HepG2 (cell line): ENCODE measurements at regions not wholly inside any gene's neighbourhood (a gene's known extent, or its start where the extent isn't known, plus 50 kb on each side); places are given as distances from the start of the nearest gene placed in this dataset.

Experiments
- ATAC-seq: fragments of 200-7000 bp; cut with Tn5 transposase; 3 replicates; pipeline ENCODE4 v1.9.1; 2020; ENCODE audit warnings: mild to moderate bottlenecking, moderate library complexity
- BruUV-seq: library from RNA; stranded (reverse); fragments of 400-500 nt; replicated peaks from 2 replicates; lab custom pipeline; 2021; lab: Mats Ljungman, UMichigan
- CTCF ChIA-PET: fragments of 300-600 bp; formaldehyde crosslinking; extraction: SDS; loops from one replicate; lab custom pipeline; 2021; ENCODE audit warnings: low total read pairs, inconsistent platforms, low intra/inter-chr PET ratio; lab: Yijun Ruan, JAX
- POLR2A ChIA-PET: fragments of 350-600 bp; sonication (Branson Sonifier 250); formaldehyde crosslinking; loops from one replicate; lab custom pipeline; 2020; ENCODE audit warnings: antibody characterized with exemption, inconsistent platforms; lab: Yijun Ruan, JAX
- DNase-seq: peaks from one replicate; pipeline ENCODE4 v3.0.0-alpha.2; 2015; ENCODE audit warnings: low spot score
- FAIRE-seq: peaks from 3 replicates; lab custom pipeline; 2011; peaks lifted over from hg19 to GRCh38; lab: Jason Lieb, UNC
- H2AFZ ChIP-seq: one replicate; pipeline ENCODE4 v1.6.1; 2011; ENCODE audit warnings: low read length, inconsistent platforms
- H3K27ac ChIP-seq: fragments of 300-600 bp; 3 replicates; pipeline ENCODE4 v1.8.0; 2011; ENCODE audit warnings: mixed run types, mild to moderate bottlenecking, mixed read lengths, low read length, inconsistent platforms; ENCODE audit not compliant: insufficient read depth; ENCODE audit errors: extremely low read length
- H3K27me3 ChIP-seq, 2 experiments: fragments of 200-600 bp in 1 of 2; 2 replicates in 1 of 2; 3 replicates in 1 of 2; pipeline versions ENCODE4 v1.6.0 to v1.8.0; 2011; ENCODE audit warnings: low read length in 2 of 2, mild to moderate bottlenecking in 2 of 2, moderate library complexity in 2 of 2, inconsistent platforms in 1 of 2; ENCODE audit not compliant: insufficient read depth in 2 of 2, control insufficient read depth in 1 of 2
- H3K36me3 ChIP-seq, 2 experiments: fragments of 200-600 bp in 1 of 2; replicated peaks in 1 of 2; 2 replicates in 1 of 2; 3 replicates in 1 of 2; pipeline versions ENCODE4 v1.5.1 to v1.8.0; 2011; ENCODE audit warnings: low read length in 2 of 2, inconsistent platforms in 1 of 2; ENCODE audit not compliant: insufficient read depth in 2 of 2, control insufficient read depth in 1 of 2
- H3K4me1 ChIP-seq: 2 replicates; pipeline ENCODE4 v1.5.1; 2012; ENCODE audit warnings: low read length, inconsistent platforms; ENCODE audit not compliant: insufficient read depth
- H3K4me2 ChIP-seq: 2 replicates; pipeline ENCODE4 v1.6.0; 2011; ENCODE audit warnings: low read depth, low read length, inconsistent platforms
- H3K4me3 ChIP-seq, 3 experiments: fragments of 200-600 bp in 1 of 3; sonication (generic), shearing (Covaris generic) in 1 of 3; replicated peaks in 1 of 3; 2 replicates each; pipeline ENCODE4 v1.5.1; 2011 to 2016; ENCODE audit warnings: low read length in 3 of 3, inconsistent platforms in 2 of 3, low read depth in 2 of 3, mild to moderate bottlenecking in 2 of 3, control low read depth in 1 of 3, mixed read lengths in 1 of 3; ENCODE audit not compliant: insufficient read depth in 1 of 3
- H3K79me2 ChIP-seq: one replicate; pipeline ENCODE4 v1.6.1; 2011; ENCODE audit warnings: low read length, inconsistent platforms; ENCODE audit not compliant: insufficient read depth
- H3K9ac ChIP-seq: 2 replicates; pipeline ENCODE4 v1.6.0; 2011; ENCODE audit warnings: mild to moderate bottlenecking, low read depth, low read length, inconsistent platforms; ENCODE audit not compliant: insufficient read depth
- H3K9me3 ChIP-seq: 2 replicates; pipeline ENCODE4 v1.5.1; 2012; ENCODE audit warnings: mild to moderate bottlenecking, low read length
- H4K20me1 ChIP-seq: 2 replicates; pipeline ENCODE4 v1.6.0; 2011; ENCODE audit warnings: inconsistent platforms, mild to moderate bottlenecking, low read length, moderate library complexity; ENCODE audit not compliant: insufficient read depth
- ARNTL ChIP-seq: sonication (generic); formaldehyde crosslinking; IDR thresholded peaks from 2 replicates; pipeline ENCODE4 v1.4.0; 2020; ENCODE audit warnings: mild to moderate bottlenecking, missing genetic modification reagents
- GPN1 ChIP-seq: sonication (generic); formaldehyde crosslinking; IDR thresholded peaks from 2 replicates; pipeline ENCODE4 v1.5.1; 2020; ENCODE audit warnings: missing genetic modification reagents, borderline replicate concordance
- HNF1A ChIP-seq, 2 experiments: sonication (generic) in 1 of 2; formaldehyde crosslinking in 1 of 2; IDR thresholded peaks; 2 replicates each; pipeline versions ENCODE4 v1.4.0 to v1.6.1; 2016 to 2020; ENCODE audit warnings: borderline replicate concordance in 1 of 2, low read depth in 1 of 2, mild to moderate bottlenecking in 1 of 2, missing genetic modification reagents in 1 of 2
- MAF1 ChIP-seq: sonication (generic); formaldehyde crosslinking; IDR thresholded peaks from 2 replicates; pipeline ENCODE4 v1.5.0; 2020; ENCODE audit warnings: missing genetic modification reagents, borderline replicate concordance
- MXD4 ChIP-seq: IDR thresholded peaks from 2 replicates; pipeline ENCODE4 v1.6.1; 2016; ENCODE audit warnings: mild to moderate bottlenecking, missing biosample characterization, missing genetic modification reagents
- NFATC3 ChIP-seq: sonication (generic); formaldehyde crosslinking; IDR thresholded peaks from 2 replicates; pipeline ENCODE4 v1.5.1; 2020; ENCODE audit warnings: mild to moderate bottlenecking, missing genetic modification reagents
- PHF21A ChIP-seq: sonication (generic); formaldehyde crosslinking; IDR thresholded peaks from 2 replicates; pipeline ENCODE4 v1.5.0; 2020; ENCODE audit warnings: mild to moderate bottlenecking, missing genetic modification reagents
- POLR2G ChIP-seq: fragments of 200-400 bp; formaldehyde crosslinking; IDR thresholded peaks from 2 replicates; pipeline ENCODE4 v1.6.1; 2018; ENCODE audit warnings: mild to moderate bottlenecking, low read depth, low read length, moderate library complexity
- ZEB1 ChIP-seq: IDR thresholded peaks from 2 replicates; pipeline ENCODE4 v1.6.1; 2012; ENCODE audit warnings: mild to moderate bottlenecking, low read depth, inconsistent platforms; ENCODE audit not compliant: insufficient replicate concordance
- ZNF317 ChIP-seq: sonication (generic); formaldehyde crosslinking; IDR thresholded peaks from 2 replicates; pipeline ENCODE4 v1.5.0; 2020; ENCODE audit warnings: mild to moderate bottlenecking, missing genetic modification reagents
- WGBS: methylation state at CpG from one replicate; pipeline ENCODE4 v1.1.6; 2017; ENCODE audit warnings: low lambda C conversion rate; 5-methylcytosine and 5-hydroxymethylcytosine counted together
- in situ Hi-C: cut with HindIII; loops from 2 replicates; pipeline ENCODE4 v1.10.0; 2017; ENCODE audit warnings: low pct_unique_long_range_greater_than_20kb; ENCODE audit not compliant: extremely low pct_ligation_motif_present
- intact Hi-C: fragments of 100-400 bp; cut with micrococcal nuclease; formaldehyde crosslinking; loops from one replicate; pipeline ENCODE4 v1.10.0; 2022; ENCODE audit not compliant: unreplicated experiment
- TF ChIP-seq, protein P1 (sequence below): sonication (generic); formaldehyde crosslinking; IDR thresholded peaks from 2 replicates; pipeline ENCODE4 v1.8.0; 2022; ENCODE audit warnings: missing genetic modification reagents, mild to moderate bottlenecking, moderate library complexity, borderline replicate concordance

- POLR2A ChIA-PET: no interaction called here
- DNase-seq: no peak
- H4K20me1 ChIP-seq: no peaks in the 10 kb centered on the region
- BruUV-seq: no TSS peak
- peaks cover 0 to 3% of the 10 kb centered on the region in 2 experiments; a peak in 1 of 5 replicates for H3K27me3 ChIP-seq
- TF ChIP-seq PHF21A (no peak), MXD4 (CRISPR knock-in tag) (no peak), POLR2G (no peak), ZEB1 (no peak)
- TF ChIP-seq, all 625 proteins: peak for 0
- H3K27ac ChIP-seq: no peak overlapping the region
- H3K79me2 ChIP-seq: no peaks in the 10 kb centered on the region
- H3K9me3 ChIP-seq: peaks cover 29% of the 10 kb centered on the region
- 0 out of 2 replicates have a peak, but pooled peaks cover 4% of the 10 kb centered on the region for H3K4me1 ChIP-seq
- H2AFZ ChIP-seq: no peak overlapping the region
- no peak for FAIRE-seq
- intact Hi-C loops: no loop called here
- ATAC-seq: no peak
- CTCF ChIA-PET: no interaction called here
- H3K4me2 ChIP-seq: no peak overlapping the region
- no peak overlapping the region for H3K4me3 ChIP-seq
- H3K9ac ChIP-seq: no peak overlapping the region
- in situ Hi-C loops: no loop called here
- H3K36me3 ChIP-seq: no peaks in the 10 kb centered on the region
These were observed 226.2 kb downstream of the DHX35 start for GRCh38 chr20:39188266-39188765.

GRCh38 chr20:39181490-39181889 is 219.3 kb downstream of the DHX35 start:
- no TSS peak for BruUV-seq
- Histone ChIP-seq H3K9ac (no peak overlapping the region), H3K9me3 (peaks cover 22% of the 10 kb centered on the region), H3K27ac (no peak overlapping the region), H3K4me3 (no peak overlapping the region), H3K79me2 (no peaks in the 10 kb centered on the region), H2AFZ (no peak overlapping the region), H3K4me1 (peaks cover 8% of the 10 kb centered on the region), H3K27me3 (no peaks in the 10 kb centered on the region), H3K36me3 (no peaks in the 10 kb centered on the region), H3K4me2 (no peak overlapping the region), H4K20me1 (no peaks in the 10 kb centered on the region)
- FAIRE-seq: no peak
- peak; percentile 64 for ATAC-seq
- 4% methylated on average over 2 of the region's 2 CpGs for WGBS
- DNase-seq: no peak
- in situ Hi-C loops: no loop called here
- ChIA-PET CTCF (no interaction called here), POLR2A (no interaction called here)
- TF ChIP-seq HNF1A (IDR thresholded peaks at IDR 0.05; ENCODE audit: low read depth) (peak; percentile 65), HNF1A (CRISPR knock-in tag; IDR thresholded peaks at IDR 0.05; ENCODE audit: borderline replicate concordance) (no peak), MAF1 (CRISPR knock-in tag) (no peak), GPN1 (CRISPR knock-in tag) (no peak), NFATC3 (CRISPR knock-in tag) (no peak), ZNF317 (CRISPR knock-in tag) (no peak), ARNTL (CRISPR knock-in tag) (peak; percentile 79)
- TF ChIP-seq, protein P1, sequence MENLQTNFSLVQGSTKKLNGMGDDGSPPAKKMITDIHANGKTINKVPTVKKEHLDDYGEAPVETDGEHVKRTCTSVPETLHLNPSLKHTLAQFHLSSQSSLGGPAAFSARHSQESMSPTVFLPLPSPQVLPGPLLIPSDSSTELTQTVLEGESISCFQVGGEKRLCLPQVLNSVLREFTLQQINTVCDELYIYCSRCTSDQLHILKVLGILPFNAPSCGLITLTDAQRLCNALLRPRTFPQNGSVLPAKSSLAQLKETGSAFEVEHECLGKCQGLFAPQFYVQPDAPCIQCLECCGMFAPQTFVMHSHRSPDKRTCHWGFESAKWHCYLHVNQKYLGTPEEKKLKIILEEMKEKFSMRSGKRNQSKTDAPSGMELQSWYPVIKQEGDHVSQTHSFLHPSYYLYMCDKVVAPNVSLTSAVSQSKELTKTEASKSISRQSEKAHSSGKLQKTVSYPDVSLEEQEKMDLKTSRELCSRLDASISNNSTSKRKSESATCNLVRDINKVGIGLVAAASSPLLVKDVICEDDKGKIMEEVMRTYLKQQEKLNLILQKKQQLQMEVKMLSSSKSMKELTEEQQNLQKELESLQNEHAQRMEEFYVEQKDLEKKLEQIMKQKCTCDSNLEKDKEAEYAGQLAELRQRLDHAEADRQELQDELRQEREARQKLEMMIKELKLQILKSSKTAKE (CRISPR knock-in tag): no peak
- intact Hi-C loops: no loop called here
